ENCODE measurements at regions not wholly inside any gene's neighbourhood (a gene's known extent, or its start where the extent isn't known, plus 50 kb on each side); places are given as distances from the start of the nearest gene placed in this dataset.
A peak's percentile ranks its signal among the peaks of the same experiment; 100 is the strongest.

DNA sequence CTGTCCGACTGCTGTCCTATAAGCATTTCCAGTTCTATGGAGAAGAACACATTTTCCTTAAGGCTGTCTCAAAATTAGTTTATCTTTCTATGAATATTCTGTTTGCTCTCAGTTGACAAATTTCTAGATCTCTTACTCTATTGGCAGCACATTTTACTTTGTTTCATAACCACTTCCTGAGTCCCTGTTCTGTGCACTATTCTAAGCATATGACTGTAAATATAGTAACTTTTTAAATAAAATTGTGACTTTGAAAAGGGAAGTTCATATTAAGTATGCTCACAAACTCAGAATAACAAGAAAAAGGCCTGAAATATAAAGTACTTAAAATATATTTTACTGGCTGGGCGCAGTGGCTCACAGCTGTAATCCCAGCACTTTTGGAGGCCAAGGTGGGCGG, 56.5 kb upstream of the HTR2A start:
- no peak for DNase-seq (ENCODE audit: insufficient read length, low spot score)
- no peak for FAIRE-seq

DNA sequence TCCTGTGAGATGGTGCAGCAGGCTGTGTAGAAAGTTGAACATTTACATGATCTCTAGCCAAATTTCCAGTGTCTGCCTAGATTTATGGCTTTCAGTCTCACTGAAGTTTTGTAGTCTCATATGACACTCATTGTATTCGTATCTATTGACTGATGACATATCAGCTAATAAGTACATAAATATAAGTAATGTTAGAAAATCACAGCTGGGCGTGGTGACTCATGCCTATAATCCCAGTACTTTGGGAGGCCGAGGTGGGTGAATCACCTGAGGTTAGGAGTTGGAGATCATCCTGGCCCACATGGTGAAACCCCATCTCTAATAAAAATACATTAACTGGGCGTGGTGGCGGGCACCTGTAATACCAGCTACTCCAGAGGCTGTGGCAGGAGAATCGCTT, 54.7 kb upstream of the HTR2A start:
- no peak for FAIRE-seq
- no peak for DNase-seq (ENCODE audit: insufficient read length, low spot score)

DNA sequence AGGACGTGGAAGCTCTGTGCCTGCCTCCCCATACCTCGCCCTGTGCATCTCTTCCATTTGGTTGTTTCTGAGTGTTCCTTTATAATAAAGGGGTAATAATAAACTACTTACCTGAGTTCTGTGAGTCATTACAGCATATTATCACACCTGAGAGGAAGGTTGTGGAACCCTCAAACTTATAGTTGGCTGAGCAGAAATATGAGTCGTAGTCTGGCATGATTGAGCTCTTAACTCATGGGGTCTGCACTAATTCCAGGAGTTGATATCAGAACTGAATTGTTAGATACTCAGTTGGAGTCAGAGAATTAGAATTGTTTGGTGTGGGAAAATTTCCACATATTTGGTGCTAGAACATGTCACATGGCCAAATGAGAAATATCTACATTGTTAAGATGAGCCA, 52.4 kb upstream of the HTR2A start:
- DNase-seq (ENCODE audit: insufficient read length, low spot score) = no peak
- FAIRE-seq = no peak

DNA sequence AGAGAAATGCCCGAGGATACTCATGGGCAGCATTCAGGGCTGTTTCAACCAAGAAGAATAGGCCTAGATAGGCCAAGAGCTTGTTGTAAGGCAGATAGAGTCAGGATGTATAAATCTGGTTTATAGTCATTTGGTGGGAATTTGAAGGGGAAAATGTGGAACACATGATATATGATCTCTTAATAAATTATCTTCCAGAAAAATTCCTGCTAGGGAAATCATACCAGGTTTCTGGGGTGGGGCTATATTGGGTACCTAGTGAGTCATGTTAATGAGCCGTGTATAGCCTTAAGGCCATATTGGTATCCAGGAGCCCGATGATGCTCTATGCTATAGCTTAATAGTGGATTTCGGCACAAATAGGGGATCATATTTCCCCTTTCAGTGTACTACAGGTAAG, 51.5 kb upstream of the HTR2A start:
- FAIRE-seq (peak; percentile 28), DNase-seq (ENCODE audit: insufficient read length, low spot score) (no peak)

DNA sequence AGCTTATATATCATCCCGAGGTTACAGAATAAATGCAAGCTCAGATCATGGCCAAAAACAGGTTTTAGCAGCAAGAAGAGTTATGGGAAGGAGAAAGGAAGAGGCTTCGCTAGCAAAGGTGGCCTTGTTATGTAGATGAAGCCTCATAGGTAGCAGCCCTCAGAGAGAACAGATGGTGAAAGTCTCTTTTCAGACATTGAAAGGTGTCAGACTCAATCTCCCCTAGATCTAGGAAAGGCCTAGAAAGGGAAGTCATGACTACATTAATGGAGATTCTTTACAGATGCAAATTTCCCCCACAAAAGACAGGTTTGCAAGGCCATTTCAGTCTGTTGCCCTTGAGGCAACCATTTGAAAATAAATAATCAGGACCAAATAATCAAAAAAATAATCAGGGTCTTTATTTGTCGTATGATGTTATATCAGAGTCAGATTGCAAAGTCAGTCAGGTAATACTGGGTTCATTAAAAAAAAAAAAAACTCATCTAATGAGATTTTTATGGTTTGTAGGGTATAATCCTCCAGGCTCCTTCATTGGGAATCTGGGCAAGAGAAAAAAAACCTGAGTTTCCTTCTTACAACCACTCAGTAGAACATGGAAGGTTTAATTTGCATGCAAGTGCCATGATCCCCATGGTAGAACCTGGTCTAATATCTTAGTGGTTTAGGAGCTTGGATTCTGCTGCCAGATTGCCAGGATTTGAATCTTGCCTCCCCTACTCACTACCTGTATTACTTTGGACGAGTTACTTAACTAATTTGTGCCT, 50.8 kb upstream of the HTR2A start:
- no peak for DNase-seq (ENCODE audit: insufficient read length, low spot score)
- FAIRE-seq = no peak
